ENCODE measurements at regions not wholly inside any gene's neighbourhood (a gene's known extent, or its start where the extent isn't known, plus 50 kb on each side); places are given as distances from the start of the nearest gene placed in this dataset.

- TF ChIP-seq RARG (CRISPR knock-in tag; IDR thresholded peaks at IDR 0.05; ENCODE audit: low read depth): no peak
- TF ChIP-seq USF2 (IDR thresholded peaks at IDR 0.05; ENCODE audit: low read depth, low read length): no peak
- no peak for TF ChIP-seq USF2 (CRISPR knock-in tag; IDR thresholded peaks at IDR 0.05; ENCODE audit: borderline replicate concordance)
- TF ChIP-seq EP300 (IDR thresholded peaks at IDR 0.05; ENCODE audit: low read depth in 2 of 2, low read length in 2 of 2): no peak
- TF ChIP-seq EP300 (CRISPR knock-in tag; IDR thresholded peaks at IDR 0.05; ENCODE audit: borderline replicate concordance): no peak
- no peak for TF ChIP-seq HMGA1 (CRISPR knock-in tag; conservative IDR thresholded peaks at IDR 0.05)
These were observed 544.0 kb upstream of the ADGRL3 start for GRCh38 chr4:60656171-60656570.
